ENCODE measurements at regions not wholly inside any gene's neighbourhood (a gene's known extent, or its start where the extent isn't known, plus 50 kb on each side); places are given as distances from the start of the nearest gene placed in this dataset.

- DNase-seq, result peak; percentile 18
Measured at GRCh38 chr1:65687428-65688214, 105.1 kb upstream of the PDE4B start.

- no peak for DNase-seq
Measured at GRCh38 chr1:65688215-65688566, 104.5 kb upstream of the PDE4B start.

- no peak for DNase-seq
Measured at GRCh38 chr1:65688848-65689247, 103.8 kb upstream of the PDE4B start.

- no peak for DNase-seq
Measured at GRCh38 chr1:65691152-65691900, 101.4 kb upstream of the PDE4B start.

GRCh38 chr1:65691972-65692371 is 100.7 kb upstream of the PDE4B start:
- DNase-seq, result no peak

GRCh38 chr1:65694126-65694525 is 98.6 kb upstream of the PDE4B start:
- DNase-seq, result no peak

- no peak for DNase-seq
Measured at GRCh38 chr1:65694933-65695332, 97.8 kb upstream of the PDE4B start.

GRCh38 chr1:65698590-65698989 is 94.1 kb upstream of the PDE4B start:
- DNase-seq, result no peak

- no peak for DNase-seq
Measured at GRCh38 chr1:65703853-65704252, 88.8 kb upstream of the PDE4B start.

GRCh38 chr1:65704318-65704717 is 88.4 kb upstream of the PDE4B start:
- DNase-seq, result no peak

- DNase-seq, result no peak
Measured at GRCh38 chr1:65717815-65718454, 74.8 kb upstream of the PDE4B start.

GRCh38 chr1:65719391-65719790 is 73.3 kb upstream of the PDE4B start:
- DNase-seq, result no peak

GRCh38 chr1:65722461-65722860 is 70.2 kb upstream of the PDE4B start:
- no peak for DNase-seq

GRCh38 chr1:65724151-65724550 is 68.5 kb upstream of the PDE4B start:
- DNase-seq, result no peak

GRCh38 chr1:65725064-65725463 is 67.6 kb upstream of the PDE4B start:
- DNase-seq, result no peak

- no peak for DNase-seq
Measured at GRCh38 chr1:65728504-65728903, 64.2 kb upstream of the PDE4B start.

- DNase-seq, result no peak
Measured at GRCh38 chr1:65729259-65729658, 63.4 kb upstream of the PDE4B start.

GRCh38 chr1:65734979-65735378 is 57.7 kb upstream of the PDE4B start:
- no peak for DNase-seq

GRCh38 chr1:65741993-65742392 is 50.7 kb upstream of the PDE4B start:
- DNase-seq, result no peak
